Tibial nerve (tissue), 4 donors: ENCODE measurements at regions not wholly inside any gene's neighbourhood (a gene's known extent, or its start where the extent isn't known, plus 50 kb on each side); places are given as distances from the start of the nearest gene placed in this dataset.

Experiments
- DNase-seq, 2 donors: peaks; one replicate each; pipeline ENCODE4 v3.0.0-alpha.2; 2019; ENCODE audit warnings: low spot score in 2 of 2
- H3K27ac ChIP-seq, 4 donors: fragments of 200-600 bp; sonication (generic) in 3 of 4; one replicate each; pipeline ENCODE4 v1.5.1; 2017 to 2019; ENCODE audit warnings: mild to moderate bottlenecking in 1 of 4
- H3K27me3 ChIP-seq, 2 donors: fragments of 200-600 bp; sonication (generic) in 1 of 2; one replicate each; pipeline versions ENCODE4 v1.5.1 to v1.6.0; 2017 to 2019
- H3K36me3 ChIP-seq, 3 donors: fragments of 200-600 bp; sonication (generic); one replicate each; pipeline ENCODE4 v1.5.1; 2018 to 2019
- H3K4me1 ChIP-seq, 4 donors: fragments of 200-600 bp; sonication (generic) in 3 of 4; one replicate each; pipeline ENCODE4 v1.5.1; 2017 to 2019
- H3K4me3 ChIP-seq, 4 donors: fragments of 200-600 bp; sonication (generic) in 3 of 4; one replicate each; pipeline ENCODE4 v1.5.1; 2017 to 2019; ENCODE audit warnings: mild to moderate bottlenecking in 1 of 4, moderate library complexity in 1 of 4
- H3K9me3 ChIP-seq, 4 donors: fragments of 200-600 bp; sonication (generic) in 3 of 4; one replicate each; pipeline ENCODE4 v1.5.1; 2017 to 2019
- EP300 ChIP-seq, 2 donors: sonication (generic); formaldehyde crosslinking; IDR thresholded peaks; one replicate each; pipeline ENCODE4 v1.6.1; 2017; ENCODE audit warnings: antibody characterized with exemption in 2 of 2, mild to moderate bottlenecking in 1 of 2
- POLR2A ChIP-seq, 2 donors: fragments of 450-650 bp; IDR thresholded peaks; one replicate each; pipeline ENCODE4 v1.6.1; 2017; ENCODE audit warnings: antibody characterized with exemption in 2 of 2, mild to moderate bottlenecking in 2 of 2, moderate library complexity in 2 of 2
- WGBS, 2 donors: methylation state at CpG; one replicate each; pipeline ENCODE4 v1.1.5; 2018; 5-methylcytosine and 5-hydroxymethylcytosine counted together

DNA sequence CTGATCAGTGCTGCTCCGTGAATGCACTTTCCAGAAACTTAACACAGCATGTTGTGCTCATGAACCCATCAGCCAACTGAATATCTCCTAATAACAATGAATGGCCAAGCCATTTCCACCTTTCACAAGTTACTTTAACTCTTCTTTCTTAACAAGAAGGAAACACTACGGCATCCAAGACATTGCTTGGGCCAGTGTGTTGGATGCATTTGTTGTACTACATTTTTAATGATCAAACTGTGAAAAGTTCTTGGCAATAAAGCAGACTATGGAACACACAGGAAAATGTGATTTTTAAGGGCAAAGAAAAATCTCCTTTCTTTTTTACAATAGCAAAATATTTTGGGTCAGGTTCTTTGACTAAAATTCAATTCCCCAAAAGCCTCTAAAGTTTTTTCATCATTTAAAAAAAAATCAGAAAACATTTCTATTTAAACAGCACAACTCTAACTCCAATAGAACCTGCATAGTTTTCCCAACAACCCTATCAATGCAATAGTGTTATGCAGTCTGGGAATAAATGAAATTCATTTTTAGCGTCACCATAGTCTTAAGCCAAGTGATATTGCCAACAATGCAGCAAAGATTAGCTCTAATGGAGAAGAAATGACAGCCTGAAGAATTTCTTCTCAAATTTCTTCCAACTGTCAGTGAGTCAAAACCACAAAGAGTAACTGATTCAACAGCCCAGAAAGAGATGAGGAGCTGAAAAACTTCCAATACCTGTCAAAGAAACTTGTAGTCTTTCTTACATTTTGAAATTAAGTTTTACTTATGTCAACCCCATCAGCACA is 50.7 kb upstream of the PTPRR start:
- no peak for DNase-seq
- 49 to 61% methylated on average over 3 of the region's 3 CpGs for WGBS, 2 donors
- Histone ChIP-seq H3K27ac (no peak overlapping the region), H3K4me3 (no peak overlapping the region), H3K9me3 (no peaks in the 10 kb centered on the region), H3K4me1 (peaks cover 0 to 6% (median 0%) of the 10 kb centered on the region in 4 donors), H3K27me3 (no peaks in the 10 kb centered on the region), H3K36me3 (no peaks in the 10 kb centered on the region)
- TF ChIP-seq POLR2A (IDR thresholded peaks at IDR 0.05) (no peak), EP300 (IDR thresholded peaks at IDR 0.05) (no peak)
